ENCODE measurements at regions not wholly inside any gene's neighbourhood (a gene's known extent, or its start where the extent isn't known, plus 50 kb on each side); places are given as distances from the start of the nearest gene placed in this dataset.

DNA sequence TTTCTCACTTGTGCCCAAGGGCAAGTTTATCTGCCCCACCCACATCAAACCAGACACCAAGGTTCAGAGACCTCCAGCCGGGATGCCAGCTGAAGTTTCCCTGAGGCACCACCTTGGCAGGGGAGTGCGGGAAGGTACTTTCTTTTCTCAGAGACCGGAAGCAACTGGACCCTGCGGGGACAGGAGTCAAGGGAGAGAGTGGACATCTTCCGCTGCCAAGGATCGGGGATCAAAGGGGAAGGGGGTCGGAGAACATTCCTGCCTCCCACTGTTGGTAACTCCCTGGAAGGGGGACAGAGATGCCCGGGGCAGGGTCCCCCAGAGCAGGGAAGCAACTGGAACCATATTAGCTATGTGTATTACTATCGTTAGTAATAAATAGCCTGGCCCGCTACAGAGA, 161.8 kb downstream of the DICER1 start:
- DNase-seq (ENCODE audit: low read depth), result no peak

- DNase-seq (ENCODE audit: low read depth), result no peak
These were observed 163.1 kb downstream of the DICER1 start for GRCh38 chr14:94994245-94994644.

- peak; percentile 10 for DNase-seq (ENCODE audit: low read depth)
These were observed 165.3 kb downstream of the DICER1 start for GRCh38 chr14:94992046-94992445.

DNA sequence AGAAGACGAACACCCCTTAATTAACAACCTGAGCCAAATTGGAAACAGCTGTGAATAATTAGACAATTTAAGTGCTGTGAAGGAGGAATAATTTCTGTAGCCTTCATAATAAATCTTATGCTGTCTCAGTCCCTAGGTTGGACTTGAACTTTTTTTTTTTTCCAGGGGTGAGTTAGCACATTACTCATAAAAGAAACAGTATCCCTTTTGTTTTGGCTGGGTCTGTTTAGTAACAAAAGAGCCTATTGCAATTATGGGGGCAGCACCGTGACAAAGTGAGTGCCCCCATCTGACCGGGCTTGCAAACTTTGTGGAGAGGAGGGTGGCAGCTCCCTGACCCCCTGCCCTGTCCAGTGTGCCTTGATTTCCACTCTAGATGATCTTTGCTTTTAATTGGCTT, 167.4 kb downstream of the DICER1 start:
- no peak for DNase-seq (ENCODE audit: low read depth)

DNA sequence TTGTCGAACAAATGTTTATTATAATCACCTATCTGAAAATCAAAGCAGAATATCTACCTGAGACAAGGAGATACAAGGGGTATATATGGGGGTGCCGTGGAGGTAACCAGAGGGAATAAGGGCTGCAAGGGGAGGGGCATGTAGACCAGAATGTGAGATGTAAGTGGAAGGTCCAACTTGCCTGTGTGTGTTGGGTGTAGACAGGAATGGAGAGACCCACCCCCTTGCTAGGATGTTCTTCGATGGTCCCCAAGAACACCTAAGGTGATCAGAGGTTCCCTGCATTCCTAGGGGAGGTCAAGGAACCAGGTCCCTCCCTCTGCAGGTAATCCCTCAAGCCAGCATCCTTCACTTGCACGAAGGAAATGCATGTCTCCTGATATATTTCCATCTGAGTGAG, 167.9 kb downstream of the DICER1 start:
- no peak for DNase-seq (ENCODE audit: low read depth)

- DNase-seq (ENCODE audit: low read depth), result no peak
These were observed 169.9 kb downstream of the DICER1 start for GRCh38 chr14:94987409-94987808.

DNA sequence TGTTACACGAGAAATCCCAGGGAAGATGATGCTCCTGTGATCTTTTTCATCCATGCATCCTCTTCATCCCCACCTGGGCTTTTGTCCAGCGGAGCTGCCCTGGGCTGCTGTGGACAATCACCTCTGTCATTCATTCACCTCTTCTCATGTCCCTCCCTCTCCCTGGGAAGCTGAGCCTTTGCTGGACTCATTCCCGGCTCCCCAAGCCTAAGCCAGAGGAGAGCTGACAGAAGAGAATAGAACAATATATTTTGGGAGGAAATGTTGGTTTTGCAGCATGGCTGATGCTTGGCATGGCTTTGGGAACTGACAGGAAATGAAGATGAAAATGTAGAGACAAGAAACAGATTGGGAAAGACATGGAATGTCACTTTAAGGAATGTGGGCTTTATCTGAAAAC, 177.4 kb downstream of the DICER1 start:
- no peak for DNase-seq (ENCODE audit: low read depth)

DNA sequence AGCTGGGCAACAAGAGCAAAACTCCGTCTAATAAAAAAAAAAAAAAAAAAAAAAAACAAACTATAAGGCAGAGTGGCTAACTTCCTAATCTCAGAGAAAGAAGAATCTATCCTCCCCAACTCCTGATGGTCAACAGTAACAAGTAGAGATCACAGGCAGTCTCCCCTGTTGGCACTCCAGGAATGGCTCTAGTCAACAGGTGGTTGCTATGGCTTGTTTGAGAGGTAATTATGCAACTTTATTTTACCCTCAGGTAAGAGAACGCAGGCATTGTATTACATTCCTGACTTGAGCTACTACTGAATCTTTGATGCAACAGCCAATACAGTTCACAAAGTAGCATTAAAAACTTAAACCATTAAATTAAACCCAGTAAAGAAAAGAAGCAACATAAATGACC, 180.3 kb downstream of the DICER1 start:
- DNase-seq (ENCODE audit: low read depth), result no peak

DNA sequence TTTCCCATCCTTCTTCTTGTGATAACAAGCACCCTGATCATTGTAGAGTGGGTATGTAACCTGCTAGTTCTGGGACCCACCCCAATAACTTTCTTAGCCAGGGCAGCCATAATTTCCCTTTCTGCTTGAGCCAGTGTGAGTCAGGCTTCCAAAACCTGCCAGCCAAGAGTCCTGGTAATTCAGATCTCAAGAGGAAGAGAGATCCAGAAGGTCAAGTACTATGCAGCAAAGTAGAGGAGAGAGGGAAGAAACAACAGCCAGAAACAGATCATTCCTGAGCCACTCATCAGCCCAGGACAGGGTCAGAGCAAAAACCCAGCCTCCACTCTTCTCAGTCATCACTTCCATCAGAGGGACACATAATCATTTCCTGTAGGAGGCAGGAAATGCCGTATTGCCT, 182.0 kb downstream of the DICER1 start:
- DNase-seq (ENCODE audit: low read depth), result peak; percentile 6

GRCh38 chr14:94974893-94975292, 182.4 kb downstream of the DICER1 start:
- DNase-seq (ENCODE audit: low read depth), result no peak

DNA sequence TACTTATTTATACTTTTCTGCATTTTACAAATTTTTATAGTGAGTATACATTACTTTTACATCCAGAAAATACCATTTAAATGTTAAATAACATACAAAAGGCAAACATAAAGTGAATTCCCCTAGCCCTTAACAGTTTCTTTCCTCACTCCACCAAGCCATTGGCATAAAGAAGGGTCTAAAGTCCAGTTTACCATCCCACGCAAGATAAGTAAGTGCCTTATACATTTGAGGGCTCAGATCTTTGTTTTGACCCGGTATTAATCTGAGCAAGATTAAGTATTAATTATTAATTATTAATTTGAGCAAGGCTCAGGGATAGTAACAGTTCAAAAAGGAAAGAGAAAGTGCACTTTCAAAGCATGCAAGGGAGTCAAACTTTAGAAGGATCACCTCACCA, 182.9 kb downstream of the DICER1 start:
- DNase-seq (ENCODE audit: low read depth), result no peak

- no peak for DNase-seq (ENCODE audit: low read depth)
These were observed 185.6 kb downstream of the DICER1 start for GRCh38 chr14:94971750-94972149.

- no peak for DNase-seq (ENCODE audit: low read depth)
These were observed 186.2 kb downstream of the DICER1 start for GRCh38 chr14:94970941-94971730.

DNA sequence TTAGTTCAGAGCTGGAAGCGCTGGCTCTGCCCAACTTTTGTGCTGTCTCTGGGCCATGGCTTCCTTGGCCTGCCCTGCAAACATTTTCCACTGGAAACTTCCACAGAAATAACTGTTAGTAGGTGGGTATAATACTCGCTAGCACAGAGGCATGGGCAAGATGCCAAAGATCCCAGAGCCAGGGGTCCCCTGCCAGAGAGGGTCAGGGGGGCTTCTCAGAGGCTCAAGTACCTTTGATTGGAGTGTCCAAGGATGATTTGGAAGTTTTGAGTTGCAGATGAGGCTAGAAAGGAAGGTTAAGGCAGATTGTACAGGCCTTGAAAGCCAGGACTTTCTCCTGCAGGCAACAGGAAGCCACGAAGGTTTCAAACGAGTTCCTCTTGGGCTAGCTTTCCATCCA, 187.6 kb downstream of the DICER1 start:
- DNase-seq (ENCODE audit: low read depth), result no peak

- DNase-seq (ENCODE audit: low read depth), result no peak
These were observed 190.5 kb downstream of the DICER1 start for GRCh38 chr14:94966868-94967267.

DNA sequence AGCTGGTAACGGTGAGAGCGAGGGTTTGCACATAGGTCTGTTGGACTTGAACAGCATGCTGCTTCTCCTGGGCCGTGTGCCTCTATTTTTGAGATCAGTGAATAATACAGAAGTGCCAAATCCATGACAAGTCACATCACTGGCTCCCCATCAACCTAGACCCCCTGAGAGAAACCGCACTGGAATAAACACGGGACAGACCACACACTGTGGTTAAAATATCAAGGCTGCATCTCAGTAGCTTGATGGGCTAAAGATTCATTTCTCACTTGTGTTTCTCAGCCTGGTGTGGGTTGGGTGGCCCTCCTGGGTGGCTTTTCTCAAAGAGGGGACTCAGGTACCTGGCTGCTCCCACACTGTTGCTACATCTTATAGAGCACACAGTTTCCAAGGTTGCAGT, 191.0 kb downstream of the DICER1 start:
- DNase-seq (ENCODE audit: low read depth), result no peak

DNA sequence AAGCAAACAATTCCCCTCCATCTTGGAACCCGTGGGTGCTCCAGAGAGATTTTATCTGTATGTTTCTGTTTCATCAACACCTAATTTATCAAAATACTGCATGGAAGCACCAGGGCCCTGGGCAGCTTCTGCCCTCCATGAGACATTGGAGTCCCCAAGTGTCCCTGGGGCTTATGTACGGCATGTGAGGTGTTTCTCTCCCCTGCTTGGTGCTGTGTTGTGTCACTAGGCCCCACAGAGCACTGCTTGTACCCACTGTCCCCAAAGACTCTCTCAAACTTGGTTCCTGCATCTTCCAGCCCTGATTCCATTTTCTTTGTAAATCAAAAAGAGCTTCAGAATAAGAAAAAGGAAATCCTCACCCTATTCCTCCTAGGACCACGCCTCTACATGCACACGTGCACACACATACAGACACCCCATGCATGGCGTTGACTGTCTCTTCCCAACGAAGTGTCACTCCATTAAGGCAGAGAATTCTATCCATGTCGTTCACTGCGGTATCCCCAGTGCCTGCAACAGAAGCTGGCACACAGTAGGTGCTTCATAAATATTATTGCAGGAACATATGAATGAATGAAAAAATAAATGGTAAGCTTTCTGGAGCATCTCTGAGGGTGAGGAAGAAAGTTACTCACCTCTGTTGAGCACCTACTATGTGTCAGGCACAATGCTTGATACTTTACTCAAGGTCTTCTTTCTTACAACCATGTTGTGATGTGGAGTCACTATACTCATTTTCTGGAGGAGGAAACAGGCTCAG, 191.6 kb downstream of the DICER1 start:
- DNase-seq (ENCODE audit: low read depth), result no peak

- DNase-seq (ENCODE audit: low read depth), result no peak
These were observed 192.4 kb downstream of the DICER1 start for GRCh38 chr14:94964931-94965330.

GRCh38 chr14:94964181-94964580, 193.1 kb downstream of the DICER1 start:
- no peak for DNase-seq (ENCODE audit: low read depth)

- no peak for DNase-seq (ENCODE audit: low read depth)
These were observed 193.1 kb upstream of the GSC start for GRCh38 chr14:94963051-94963450.

DNA sequence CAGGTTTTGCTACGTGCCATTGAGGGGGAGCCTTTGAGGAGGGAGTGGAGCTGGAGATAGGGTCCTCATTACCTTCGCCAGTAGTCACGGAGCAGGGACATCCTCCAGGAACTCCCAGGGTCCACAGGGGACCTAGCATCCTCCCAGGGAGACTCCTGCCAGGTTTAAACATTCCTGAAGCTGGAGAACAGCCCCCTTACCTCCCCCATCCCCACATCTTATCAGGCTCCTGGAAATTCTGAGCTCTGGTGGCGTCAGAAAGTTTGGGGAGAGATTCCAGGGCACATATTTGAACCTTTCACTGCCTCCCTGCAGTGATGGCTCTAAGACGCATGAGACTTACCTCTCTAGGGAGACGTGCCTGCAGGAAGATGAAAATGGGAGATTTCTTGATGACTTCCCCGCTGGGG, 192.3 kb upstream of the GSC start:
- no peak for DNase-seq (ENCODE audit: low read depth)

- DNase-seq (ENCODE audit: low read depth), result no peak
These were observed 191.7 kb upstream of the GSC start for GRCh38 chr14:94961386-94962165.
